Sigmoid colon (tissue), 6 donors: ENCODE measurements at regions not wholly inside any gene's neighbourhood (a gene's known extent, or its start where the extent isn't known, plus 50 kb on each side); places are given as distances from the start of the nearest gene placed in this dataset.

Experiments used
- DNase-seq: peaks from one replicate; pipeline ENCODE4 v3.0.0-alpha.2; 2019
- H3K27ac ChIP-seq, 4 donors: fragments of 200-600 bp; sonication (generic); one replicate each; pipeline ENCODE4 v1.5.1; 2016 to 2019; ENCODE audit warnings: mild to moderate bottlenecking in 1 of 4
- H3K27me3 ChIP-seq, 3 donors: fragments of 200-600 bp; sonication (generic); one replicate each; pipeline ENCODE4 v1.5.1; 2019; ENCODE audit warnings: mild to moderate bottlenecking in 1 of 3
- H3K36me3 ChIP-seq, 4 donors: fragments of 200-600 bp; sonication (generic); one replicate each; pipeline ENCODE4 v1.5.1; 2016 to 2019
- H3K4me1 ChIP-seq, 4 donors: fragments of 200-600 bp; sonication (generic); one replicate each; pipeline ENCODE4 v1.5.1; 2017 to 2019
- H3K4me3 ChIP-seq, 4 donors: fragments of 200-600 bp; sonication (generic); one replicate each; pipeline ENCODE4 v1.5.1; 2017 to 2019; ENCODE audit warnings: mild to moderate bottlenecking in 2 of 4, moderate library complexity in 1 of 4
- H3K9me3 ChIP-seq, 4 donors: fragments of 200-600 bp in 3 of 4; sonication (generic) in 3 of 4; one replicate each; pipeline versions ENCODE4 v1.5.1 to v1.6.1; 2013 to 2019
- EP300 ChIP-seq, 4 donors: sonication (generic); formaldehyde crosslinking; IDR thresholded peaks; one replicate each; pipeline ENCODE4 v1.6.1; 2017; ENCODE audit warnings: antibody characterized with exemption in 4 of 4
- POLR2A ChIP-seq, 2 donors: fragments of 450-650 bp; IDR thresholded peaks; one replicate each; pipeline ENCODE4 v1.6.1; 2016; ENCODE audit warnings: antibody characterized with exemption in 2 of 2, mild to moderate bottlenecking in 2 of 2, moderate library complexity in 2 of 2
- POLR2AphosphoS5 ChIP-seq, 4 donors: sonication (generic); formaldehyde crosslinking; IDR thresholded peaks; one replicate each; pipeline ENCODE4 v1.6.1; 2017; ENCODE audit warnings: antibody characterized with exemption in 4 of 4
- WGBS, 2 donors: extraction: QIAGEN DNeasy Blood & Tissue Kit; methylation state at CpG; one replicate each; pipeline ENCODE4 v1.1.7; 2013; 5-methylcytosine and 5-hydroxymethylcytosine counted together
- intact Hi-C: fragments of 100-400 bp; cut with DNase I; formaldehyde crosslinking; loops from one replicate; pipeline ENCODE4 v1.15.1; 2023
- TF ChIP-seq, protein P1 (sequence below), 4 experiments: fragments of 450-650 bp in 3 of 4; fragments of 200-600 bp in 1 of 4; IDR thresholded peaks; one replicate each; pipeline ENCODE4 v1.5.1; 2016 to 2019; ENCODE audit warnings: antibody characterized with exemption in 4 of 4, mild to moderate bottlenecking in 3 of 4, moderate library complexity in 2 of 4
- donor health status: healthy with polysubstance abuse.
- donor health status: healthy.

DNA sequence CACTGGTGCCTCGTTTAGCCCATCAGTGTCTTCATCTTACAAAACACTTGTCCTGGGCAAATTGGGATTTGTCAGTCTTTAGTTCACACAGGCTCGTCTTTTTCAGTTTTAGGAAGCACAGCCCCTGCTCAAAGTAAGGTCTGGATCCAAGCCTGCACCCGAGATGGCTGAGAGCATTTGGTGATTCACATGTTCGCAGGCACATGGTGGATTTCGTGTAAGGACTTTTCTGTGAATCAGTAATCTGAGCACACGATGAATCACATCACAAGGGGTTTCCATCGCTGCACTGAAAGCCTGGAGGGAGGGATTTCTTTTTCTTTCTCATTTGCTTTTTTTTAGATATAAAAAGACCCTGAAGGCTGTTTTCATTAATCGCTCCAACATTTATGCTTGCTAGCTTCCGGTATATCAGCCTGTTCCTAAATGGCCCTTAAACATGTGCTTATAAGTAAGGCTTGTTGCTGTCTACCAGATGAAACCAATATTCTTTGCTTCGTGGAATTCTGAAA, 435.6 kb upstream of the ATP10A start:
- 81 to 82% methylated on average over 10 of the region's 10 CpGs for WGBS, 2 donors
- H3K36me3 ChIP-seq = no peaks in the 10 kb centered on the region

DNA sequence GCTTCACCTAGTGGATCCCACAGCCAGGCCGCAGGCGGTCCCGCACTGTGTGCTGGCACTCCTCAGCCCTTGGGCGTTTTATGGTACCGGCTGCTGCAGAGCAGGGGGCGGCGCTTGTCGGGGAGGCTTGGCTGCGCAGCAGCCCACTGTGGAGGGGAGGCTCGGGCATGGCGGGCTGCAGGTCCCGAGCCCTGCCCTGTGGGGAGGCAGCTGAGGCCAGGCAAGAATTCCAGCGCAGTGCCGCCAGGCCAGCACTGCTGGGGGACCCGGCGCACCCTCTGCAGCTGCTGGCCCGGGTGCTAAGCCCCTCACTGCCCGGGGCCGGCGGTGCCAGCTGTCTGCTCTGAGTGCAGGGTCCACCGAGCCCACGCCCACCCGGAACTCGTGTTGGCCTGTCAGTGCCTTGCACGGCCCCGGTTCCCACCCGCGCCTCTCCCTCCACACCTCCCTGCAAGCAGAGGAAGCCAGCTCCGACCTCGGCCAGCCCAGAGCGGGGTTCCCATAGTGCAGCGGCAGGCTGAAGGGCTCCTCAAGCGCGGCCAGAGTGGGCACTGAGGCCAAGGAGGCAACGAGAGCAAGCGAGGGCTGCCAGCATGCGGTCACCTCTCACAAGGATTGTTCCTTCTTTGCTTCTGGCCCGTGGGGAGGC, 435.0 kb upstream of the ATP10A start:
- Histone ChIP-seq H3K4me3 (no peak overlapping the region), H3K9me3 (no peaks in the 10 kb centered on the region), H3K27ac (no peak overlapping the region), H3K27me3 (no peaks in the 10 kb centered on the region), H3K4me1 (peaks cover 0 to 15% (median 0%) of the 10 kb centered on the region in 4 donors), H3K36me3 (no peaks in the 10 kb centered on the region)
- no peak for DNase-seq
- intact Hi-C loops = no loop called here
- no peak for TF ChIP-seq POLR2A (IDR thresholded peaks at IDR 0.05)
- no peak for TF ChIP-seq POLR2AphosphoS5 (IDR thresholded peaks at IDR 0.05)
- no peak for TF ChIP-seq EP300 (IDR thresholded peaks at IDR 0.05)
- TF ChIP-seq, protein P1, sequence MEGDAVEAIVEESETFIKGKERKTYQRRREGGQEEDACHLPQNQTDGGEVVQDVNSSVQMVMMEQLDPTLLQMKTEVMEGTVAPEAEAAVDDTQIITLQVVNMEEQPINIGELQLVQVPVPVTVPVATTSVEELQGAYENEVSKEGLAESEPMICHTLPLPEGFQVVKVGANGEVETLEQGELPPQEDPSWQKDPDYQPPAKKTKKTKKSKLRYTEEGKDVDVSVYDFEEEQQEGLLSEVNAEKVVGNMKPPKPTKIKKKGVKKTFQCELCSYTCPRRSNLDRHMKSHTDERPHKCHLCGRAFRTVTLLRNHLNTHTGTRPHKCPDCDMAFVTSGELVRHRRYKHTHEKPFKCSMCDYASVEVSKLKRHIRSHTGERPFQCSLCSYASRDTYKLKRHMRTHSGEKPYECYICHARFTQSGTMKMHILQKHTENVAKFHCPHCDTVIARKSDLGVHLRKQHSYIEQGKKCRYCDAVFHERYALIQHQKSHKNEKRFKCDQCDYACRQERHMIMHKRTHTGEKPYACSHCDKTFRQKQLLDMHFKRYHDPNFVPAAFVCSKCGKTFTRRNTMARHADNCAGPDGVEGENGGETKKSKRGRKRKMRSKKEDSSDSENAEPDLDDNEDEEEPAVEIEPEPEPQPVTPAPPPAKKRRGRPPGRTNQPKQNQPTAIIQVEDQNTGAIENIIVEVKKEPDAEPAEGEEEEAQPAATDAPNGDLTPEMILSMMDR (IDR thresholded peaks at IDR 0.05) = no peak
- WGBS, 2 donors = 92 to 95% methylated on average over 38 of the region's 38 CpGs

More for the DNA sequence above, 435.6 kb upstream of the ATP10A start:
- no peak overlapping the region for H3K27ac ChIP-seq
- no peak for DNase-seq
- no peaks in the 10 kb centered on the region for H3K9me3 ChIP-seq
- peaks cover 0 to 15% (median 0%) of the 10 kb centered on the region in 4 donors for H3K4me1 ChIP-seq
- TF ChIP-seq POLR2A (IDR thresholded peaks at IDR 0.05) = no peak
- no peak for TF ChIP-seq EP300 (IDR thresholded peaks at IDR 0.05)
- TF ChIP-seq POLR2AphosphoS5 (IDR thresholded peaks at IDR 0.05) = no peak
- TF ChIP-seq, protein P1 (IDR thresholded peaks at IDR 0.05) = no peak
- intact Hi-C loops = no loop called here
- no peaks in the 10 kb centered on the region for H3K27me3 ChIP-seq
- H3K4me3 ChIP-seq = no peak overlapping the region

DNA sequence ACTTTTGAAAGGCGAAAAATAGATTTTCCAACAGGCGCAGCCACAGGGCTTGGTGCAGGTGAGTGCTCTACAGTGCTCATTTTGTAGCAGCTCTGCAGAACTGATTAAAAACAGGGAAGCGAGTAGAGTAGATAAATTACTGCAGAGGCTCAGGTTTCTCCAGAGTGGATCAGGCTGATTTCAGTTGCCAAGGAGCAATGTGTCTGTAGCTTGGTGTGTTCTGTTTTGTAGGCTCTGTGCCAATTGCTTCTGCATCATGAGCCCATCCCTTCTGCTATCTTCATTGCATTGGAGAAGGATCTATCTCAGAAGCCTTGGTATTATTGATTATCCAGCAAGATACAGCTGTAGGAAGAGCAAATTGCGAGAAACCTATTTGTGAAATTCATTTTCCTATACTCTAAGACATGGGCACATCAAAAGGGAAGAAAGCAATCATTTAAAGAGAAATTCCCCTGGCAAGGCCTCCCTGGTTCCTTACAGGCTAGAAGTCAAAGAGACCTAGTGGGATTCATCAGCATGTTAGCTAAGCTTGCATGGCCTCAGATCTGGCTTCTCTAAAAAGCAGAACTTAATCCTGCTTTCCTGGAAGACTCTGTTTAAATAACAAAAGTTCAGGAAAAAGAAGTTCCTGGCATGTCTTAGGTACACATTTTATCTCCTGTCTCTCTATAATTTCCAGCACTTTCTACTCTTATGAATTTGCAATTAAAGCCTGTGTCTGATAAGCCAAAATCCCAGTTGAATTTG, 432.4 kb upstream of the ATP10A start:
- Histone ChIP-seq H3K27me3 (no peaks in the 10 kb centered on the region), H3K4me1 (peaks cover 0 to 15% (median 0%) of the 10 kb centered on the region in 4 donors), H3K4me3 (no peak overlapping the region), H3K27ac (no peak overlapping the region), H3K9me3 (no peaks in the 10 kb centered on the region), H3K36me3 (no peaks in the 10 kb centered on the region)
- intact Hi-C loops = no loop called here
- TF ChIP-seq POLR2AphosphoS5 (IDR thresholded peaks at IDR 0.05) (no peak), EP300 (IDR thresholded peaks at IDR 0.05) (no peak), POLR2A (IDR thresholded peaks at IDR 0.05) (no peak)
- TF ChIP-seq, protein P1 (IDR thresholded peaks at IDR 0.05) = no peak
- no peak for DNase-seq
- 74 to 80% methylated on average over 4 of the region's 4 CpGs for WGBS, 2 donors

DNA sequence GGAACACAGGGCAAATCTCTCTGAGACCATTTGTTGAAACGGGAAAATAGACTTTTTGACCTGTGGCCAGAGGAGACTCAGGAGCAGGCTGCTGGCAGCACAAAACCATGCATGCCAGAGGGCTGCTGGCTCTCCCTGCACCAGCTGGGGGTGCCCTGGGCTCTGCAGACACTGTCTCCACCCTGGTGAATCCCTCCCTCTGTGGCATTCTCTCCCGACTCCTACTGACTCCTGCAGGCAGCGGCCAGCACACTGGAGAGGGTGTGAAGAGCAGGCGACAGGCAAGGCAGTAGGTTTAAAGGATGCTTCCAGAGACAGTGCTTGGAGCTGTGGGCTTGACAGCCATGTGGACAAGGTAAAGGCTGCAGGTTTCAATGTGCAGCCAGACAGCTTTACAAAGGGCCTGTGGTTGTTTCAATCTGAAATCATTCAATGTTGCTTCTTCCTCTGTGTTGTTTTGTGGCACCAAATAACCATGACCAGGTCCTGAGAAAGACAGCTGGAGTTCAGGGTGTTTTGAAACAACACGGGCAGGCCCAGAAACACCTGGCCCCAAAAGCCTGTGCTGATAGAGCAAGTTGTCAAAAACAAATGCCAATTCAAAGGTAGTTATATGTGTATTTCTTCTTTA, 431.0 kb upstream of the ATP10A start:
- H3K4me3 ChIP-seq = no peak overlapping the region
- TF ChIP-seq, protein P1 (IDR thresholded peaks at IDR 0.05) = no peak
- TF ChIP-seq POLR2A (IDR thresholded peaks at IDR 0.05) (no peak), POLR2AphosphoS5 (IDR thresholded peaks at IDR 0.05) (no peak), EP300 (IDR thresholded peaks at IDR 0.05) (no peak)
- WGBS, 2 donors = 48 to 63% methylated on average over 5 of the region's 5 CpGs
- H3K27me3 ChIP-seq = no peaks in the 10 kb centered on the region
- H3K9me3 ChIP-seq = peaks cover 0 to 2% (median 0%) of the 10 kb centered on the region in 4 donors
- H3K4me1 ChIP-seq = peaks cover 0 to 15% (median 0%) of the 10 kb centered on the region in 4 donors
- no peak overlapping the region for H3K27ac ChIP-seq
- no peaks in the 10 kb centered on the region for H3K36me3 ChIP-seq
- DNase-seq = no peak
- intact Hi-C loops = no loop called here
